SK-N-SH (cell line): ENCODE measurements at regions not wholly inside any gene's neighbourhood (a gene's known extent, or its start where the extent isn't known, plus 50 kb on each side); places are given as distances from the start of the nearest gene placed in this dataset.

Experiments
- CTCF ChIA-PET: fragments of 300-600, 350-600 bp; formaldehyde crosslinking; extraction: SDS; loops from one replicate; lab custom pipeline; 2021; lab: Yijun Ruan, JAX
- POLR2A ChIA-PET: fragments of 350-600 bp; sonication (Branson Sonifier 250); formaldehyde crosslinking; extraction: SDS; loops from one replicate; lab custom pipeline; 2020; ENCODE audit warnings: antibody characterized with exemption, inconsistent platforms; lab: Yijun Ruan, JAX
- DNase-seq: peaks from one replicate; pipeline ENCODE4 v3.0.0; 2012
- H2AFZ ChIP-seq: fragments of 200-600 bp; sonication (generic); 2 replicates; pipeline ENCODE4 v1.8.1; 2016; ENCODE audit warnings: antibody characterized with exemption, mild to moderate bottlenecking, low read depth
- H3F3A ChIP-seq: fragments of 200-600 bp; sonication (generic); replicated peaks from 2 replicates; pipeline ENCODE3; 2016; ENCODE audit warnings: antibody characterized with exemption, mild to moderate bottlenecking; ENCODE audit not compliant: insufficient read depth
- H3K27ac ChIP-seq, 2 experiments: fragments of 200-500 bp in 1 of 2; fragments of 200-600 bp in 1 of 2; sonication (Bioruptor generic) in 1 of 2; sonication (generic), shearing (Covaris generic) in 1 of 2; 2 replicates each; pipeline versions ENCODE4 v1.5.1 to v1.6.1; 2014 to 2016; ENCODE audit warnings: low read depth in 2 of 2, inconsistent platforms in 1 of 2, low read length in 1 of 2, mild to moderate bottlenecking in 1 of 2, mixed read lengths in 1 of 2
- H3K27me3 ChIP-seq: fragments of 200-600 bp; sonication (generic), shearing (Covaris generic); 2 replicates; pipeline ENCODE4 v1.6.1; 2016; ENCODE audit warnings: mixed run types; ENCODE audit not compliant: insufficient read depth
- H3K36me3 ChIP-seq, 2 experiments: fragments of 200-500 bp in 1 of 2; fragments of 200-600 bp in 1 of 2; sonication (Bioruptor generic) in 1 of 2; sonication (generic) in 1 of 2; replicated peaks in 1 of 2; 2 replicates each; pipeline versions ENCODE3 to v1.5.1; 2014 to 2016; ENCODE audit warnings: low read length in 1 of 2, mild to moderate bottlenecking in 1 of 2; ENCODE audit not compliant: insufficient read depth in 2 of 2, control insufficient read depth in 1 of 2
- H3K4me1 ChIP-seq, 2 experiments: fragments of 200-500 bp in 1 of 2; fragments of 200-600 bp in 1 of 2; sonication (Bioruptor generic) in 1 of 2; sonication (generic), shearing (Covaris generic) in 1 of 2; 2 replicates each; pipeline versions ENCODE4 v1.5.1 to v1.6.1; 2014 to 2016; ENCODE audit warnings: low read depth in 1 of 2, low read length in 1 of 2, mixed run types in 1 of 2; ENCODE audit not compliant: insufficient read depth in 2 of 2, control insufficient read depth in 1 of 2
- H3K4me2 ChIP-seq: fragments of 200-600 bp; sonication (generic), shearing (Covaris generic); 2 replicates; pipeline ENCODE4 v1.6.1; 2017; ENCODE audit warnings: mixed run types
- H3K4me3 ChIP-seq, 2 experiments: fragments of 200-500 bp in 1 of 2; fragments of 200-600 bp in 1 of 2; sonication (Bioruptor generic) in 1 of 2; sonication (generic), shearing (Covaris generic) in 1 of 2; 2 replicates each; pipeline versions ENCODE4 v1.5.1 to v1.8.1; 2014 to 2016; ENCODE audit warnings: low read depth in 2 of 2, inconsistent platforms in 1 of 2, low read length in 1 of 2, mild to moderate bottlenecking in 1 of 2, mixed read lengths in 1 of 2, moderate library complexity in 1 of 2
- H3K79me2 ChIP-seq: fragments of 200-600 bp; sonication (generic); 2 replicates; pipeline ENCODE4 v1.8.1; 2017; ENCODE audit warnings: mild to moderate bottlenecking; ENCODE audit not compliant: insufficient read depth
- H3K9ac ChIP-seq: fragments of 200-600 bp; sonication (generic); 2 replicates; pipeline ENCODE4 v1.6.1; 2017; ENCODE audit warnings: mixed run types
- H3K9me2 ChIP-seq: fragments of 200-600 bp; sonication (generic); 2 replicates; pipeline ENCODE4 v1.6.1; 2017; ENCODE audit warnings: mixed run types
- H3K9me3 ChIP-seq: fragments of 200-600 bp; sonication (generic); 2 replicates; pipeline ENCODE4 v1.6.1; 2017; ENCODE audit warnings: mixed run types, mild to moderate bottlenecking, moderate library complexity
- H4K20me1 ChIP-seq: fragments of 200-600 bp; sonication (generic); 2 replicates; pipeline ENCODE4 v1.6.1; 2017; ENCODE audit warnings: mild to moderate bottlenecking, mixed run types; ENCODE audit not compliant: insufficient read depth
- CHD2 ChIP-seq: fragments of 150-350 bp; IDR thresholded peaks from 2 replicates; pipeline ENCODE4 v1.6.1; 2018; ENCODE audit warnings: low read length; ENCODE audit not compliant: partially characterized antibody
- CTCF ChIP-seq: fragments of 200-600 bp; sonication (generic); IDR thresholded peaks from 2 replicates; pipeline ENCODE4 v1.6.1; 2017; ENCODE audit warnings: antibody characterized with exemption, mild to moderate bottlenecking, moderate library complexity
- ELF1 ChIP-seq: IDR thresholded peaks from 2 replicates; pipeline ENCODE4 v1.4.0; 2012
- EZH2phosphoT487 ChIP-seq: fragments of 200-600 bp; sonication (generic); IDR thresholded peaks from 2 replicates; pipeline ENCODE4 v1.6.1; 2017; ENCODE audit warnings: low read depth, mixed run types, mild to moderate bottlenecking, antibody characterized with exemption, moderate library complexity, borderline replicate concordance
- FOSL2 ChIP-seq: IDR thresholded peaks from 2 replicates; pipeline ENCODE4 v1.4.0; 2012; ENCODE audit warnings: low read depth, mild to moderate bottlenecking, moderate library complexity, borderline replicate concordance
- FOXJ3 ChIP-seq: sonication (generic); formaldehyde crosslinking; IDR thresholded peaks from 2 replicates; pipeline ENCODE4 v1.5.1; 2020; ENCODE audit warnings: mild to moderate bottlenecking, missing genetic modification reagents
- GATA2 ChIP-seq: sonication (generic); formaldehyde crosslinking; IDR thresholded peaks from 2 replicates; pipeline ENCODE4 v1.5.0; 2020; ENCODE audit warnings: mild to moderate bottlenecking, missing genetic modification reagents
- MXI1 ChIP-seq: IDR thresholded peaks from 2 replicates; pipeline ENCODE4 v1.6.1; 2012; ENCODE audit warnings: mild to moderate bottlenecking, low read depth, low read length, improper control_type of control experiment
- NFIC ChIP-seq: IDR thresholded peaks from 2 replicates; pipeline ENCODE4 v1.4.0; 2012; ENCODE audit warnings: borderline replicate concordance
- PBX3 ChIP-seq: IDR thresholded peaks from 2 replicates; pipeline ENCODE4; 2012
- RAD21 ChIP-seq: IDR thresholded peaks from 2 replicates; pipeline ENCODE4 v1.6.1; 2012; ENCODE audit warnings: mild to moderate bottlenecking, low read length
- RFX5 ChIP-seq: IDR thresholded peaks from 2 replicates; pipeline ENCODE4 v1.6.1; 2012; ENCODE audit warnings: mild to moderate bottlenecking, improper control_type of control experiment, low read length
- SMC3 ChIP-seq: IDR thresholded peaks from 2 replicates; pipeline ENCODE4 v1.6.1; 2012; ENCODE audit warnings: low read depth, low read length, improper control_type of control experiment
- TEAD4 ChIP-seq: IDR thresholded peaks from 2 replicates; pipeline ENCODE4 v1.4.0; 2012; ENCODE audit warnings: mild to moderate bottlenecking, borderline replicate concordance; ENCODE audit not compliant: insufficient read depth
- ZBTB33 ChIP-seq: IDR thresholded peaks from 2 replicates; pipeline ENCODE4 v1.4.0; 2012; ENCODE audit warnings: low read depth, borderline replicate concordance
- WGBS: methylation state at CpG from one replicate; pipeline ENCODE4 v1.1.6; 2017; ENCODE audit warnings: low lambda C conversion rate; 5-methylcytosine and 5-hydroxymethylcytosine counted together

GRCh38 chr19:28519952-28520861 is 692.7 kb downstream of the UQCRFS1 start:
- TF ChIP-seq RFX5 (no peak), MXI1 (no peak), SMC3 (no peak), CHD2 (no peak), PBX3 (no peak), RAD21 (no peak), FOXJ3 (CRISPR knock-in tag) (no peak)
- 7% methylated on average over 14 of the region's 15 CpGs for WGBS
- H3K79me2 ChIP-seq, result no peaks in the 10 kb centered on the region
- no peaks in the 10 kb centered on the region for H3K9me3 ChIP-seq
- no peaks in the 10 kb centered on the region for H3K9me2 ChIP-seq
- DNase-seq, result no peak
- ChIA-PET POLR2A (no interaction called here), CTCF (no interaction called here)
- H3K27me3 ChIP-seq, result no peaks in the 10 kb centered on the region
- no peaks in the 10 kb centered on the region for H3F3A ChIP-seq
- H3K4me2 ChIP-seq, result no peak overlapping the region; the same call in 1 of the 2 replicates
- no peak overlapping the region for H2AFZ ChIP-seq
- no peaks in the 10 kb centered on the region for H3K36me3 ChIP-seq
- H3K4me3 ChIP-seq, result no peak overlapping the region
- no peak overlapping the region for H3K27ac ChIP-seq
- H3K9ac ChIP-seq, result no peak overlapping the region
- H4K20me1 ChIP-seq, result no peaks in the 10 kb centered on the region
- H3K4me1 ChIP-seq, result no peaks in the 10 kb centered on the region

GRCh38 chr19:28519218-28519779 is 693.7 kb downstream of the UQCRFS1 start:
- no peak for DNase-seq
- Histone ChIP-seq H3K4me1 (no peaks in the 10 kb centered on the region), H3K79me2 (no peaks in the 10 kb centered on the region), H3K27me3 (no peaks in the 10 kb centered on the region), H3K4me2 (no peak overlapping the region), H3K4me3 (no peak overlapping the region), H3K9me2 (no peaks in the 10 kb centered on the region), H4K20me1 (no peaks in the 10 kb centered on the region), H3K9me3 (no peaks in the 10 kb centered on the region), H2AFZ (no peak overlapping the region), H3K36me3 (no peaks in the 10 kb centered on the region), H3K9ac (no peak overlapping the region), H3F3A (no peaks in the 10 kb centered on the region), H3K27ac (no peak overlapping the region)
- TF ChIP-seq ELF1 (no peak), CTCF (no peak), FOXJ3 (CRISPR knock-in tag) (no peak), NFIC (no peak), EZH2phosphoT487 (no peak), TEAD4 (no peak), SMC3 (no peak), GATA2 (CRISPR knock-in tag) (no peak), ZBTB33 (no peak), RFX5 (no peak), FOSL2 (no peak)
- ChIA-PET CTCF (no interaction called here), POLR2A (no interaction called here)
- WGBS, result 14% methylated on average over 8 of the region's 8 CpGs
